Activated CD4-positive, CD25-positive, alpha-beta regulatory T cell treated with anti-CD3 and anti-CD28 coated beads, Interleukin-2, amount 50 U/mL, for 16 hours (primary cell): ENCODE measurements at regions not wholly inside any gene's neighbourhood (a gene's known extent, or its start where the extent isn't known, plus 50 kb on each side); places are given as distances from the start of the nearest gene placed in this dataset.
"Not testable (repeated sequence)": the region's sequence is repeated elsewhere in the genome, so short reads cannot be mapped to it uniquely, and the experiment has no call there.

Experiments
- DNase-seq: peaks from one replicate; pipeline ENCODE4 v3.0.0-alpha.2; 2020; ENCODE audit warnings: low read depth, low spot score

DNA sequence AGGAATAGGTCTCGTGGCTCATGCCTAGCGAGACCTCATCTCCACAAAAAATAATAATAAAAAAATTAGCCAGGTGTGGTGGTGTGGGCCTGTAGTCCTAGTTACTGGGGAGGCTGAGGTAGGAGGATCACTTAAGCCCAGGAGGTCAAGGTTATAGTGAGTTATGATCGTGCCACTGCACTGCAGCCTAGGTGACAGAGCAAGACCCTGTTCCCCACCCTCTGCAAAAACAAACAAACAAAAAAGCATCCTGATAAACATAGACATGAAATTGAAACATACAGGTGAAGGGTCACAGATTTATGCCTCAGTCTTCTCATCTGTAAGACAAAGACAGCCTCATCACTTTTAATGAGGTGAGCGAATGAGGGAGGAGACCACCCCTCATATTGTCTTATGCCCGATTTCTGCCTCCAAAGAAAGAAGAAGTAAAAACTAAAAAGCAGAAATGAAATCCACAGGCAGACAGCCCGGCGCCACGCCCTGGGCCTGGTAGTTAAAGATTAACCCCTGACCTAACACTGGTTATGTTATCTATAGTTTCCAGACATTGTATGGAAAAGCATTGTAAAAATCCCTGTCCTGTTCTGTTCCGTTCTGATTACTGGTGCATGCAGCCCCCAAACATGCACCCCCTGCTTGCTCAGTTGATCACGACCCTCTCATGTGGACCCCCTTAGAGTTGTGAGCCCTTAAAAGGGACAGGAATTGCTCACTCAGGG is 138.5 kb downstream of the OR2B2 start:
- not testable (repeated sequence) for DNase-seq

DNA sequence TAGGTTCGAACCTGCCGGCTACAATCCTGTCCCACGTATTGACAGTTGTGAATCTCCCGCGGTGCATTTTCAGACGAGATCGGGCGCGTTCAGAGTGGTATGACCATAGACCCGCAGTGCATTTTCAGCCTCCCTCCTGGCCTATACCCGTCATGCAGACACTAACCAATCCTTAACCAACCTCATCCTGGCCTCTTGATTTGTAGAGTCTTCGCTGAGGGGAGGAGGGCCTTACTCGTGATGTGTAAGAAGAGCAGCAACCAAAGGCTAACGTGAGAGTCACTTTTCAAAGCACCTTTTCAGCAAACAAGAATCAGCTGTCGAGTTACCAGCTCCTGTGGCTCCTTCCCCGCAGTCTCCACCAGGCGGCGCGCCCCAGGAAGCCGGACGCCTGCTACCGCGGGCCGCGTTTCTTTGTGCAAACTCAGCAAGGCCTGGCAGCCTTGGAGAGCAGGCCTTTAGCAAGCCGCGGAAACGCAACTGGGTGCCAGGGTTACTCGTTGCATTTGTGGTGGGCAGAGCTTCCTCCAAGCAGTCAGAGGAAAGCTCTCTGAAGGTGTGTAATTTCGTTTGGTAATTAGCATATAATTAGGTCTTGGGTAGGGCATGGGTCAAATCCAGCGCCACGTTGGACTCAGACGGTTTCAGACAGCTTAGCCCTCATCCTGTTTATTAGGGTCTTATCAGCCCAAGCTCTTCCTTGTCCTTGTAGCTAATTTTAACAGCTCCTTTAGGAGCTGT is 139.8 kb downstream of the OR2B2 start:
- peak; percentile 71 for DNase-seq

DNA sequence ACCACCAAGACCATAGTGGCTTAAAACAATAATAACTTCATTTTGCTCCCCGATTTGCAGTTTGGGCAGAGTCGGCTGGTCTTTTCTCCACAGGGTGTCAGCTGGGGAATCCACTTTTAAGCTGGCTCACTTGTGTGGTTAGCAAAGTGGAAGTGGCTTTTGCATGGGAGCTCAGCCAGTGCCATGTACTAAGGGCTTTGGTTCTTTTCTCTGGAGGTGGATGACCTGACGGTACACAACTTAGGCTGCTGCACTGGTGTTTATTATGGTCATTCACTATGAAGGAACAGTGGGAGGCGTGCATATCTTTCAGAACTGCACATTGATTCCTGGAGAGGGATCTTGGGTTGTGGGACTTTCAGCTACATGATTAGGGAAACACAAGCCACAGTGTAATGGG is 141.0 kb downstream of the OR2B2 start:
- no peak for DNase-seq

DNA sequence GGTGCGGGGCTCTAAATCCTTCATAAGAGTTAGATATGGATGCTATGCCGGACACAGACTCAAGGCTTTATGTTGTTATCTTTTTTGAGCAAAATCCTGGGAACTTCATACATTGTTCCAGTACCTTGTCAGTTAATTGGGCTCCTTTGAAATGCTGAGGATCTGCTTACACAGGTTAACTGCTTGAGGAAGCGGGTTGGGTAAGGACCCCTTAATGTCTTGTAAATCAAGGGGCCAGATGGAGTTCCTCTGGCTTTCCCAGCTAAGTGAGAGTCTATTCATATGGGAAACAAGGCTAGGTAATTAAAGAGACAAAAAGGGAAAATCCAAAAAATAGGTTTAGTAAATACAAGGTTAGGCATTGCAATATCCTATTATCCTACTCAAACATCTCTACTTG is 141.5 kb downstream of the OR2B2 start:
- no peak for DNase-seq

DNA sequence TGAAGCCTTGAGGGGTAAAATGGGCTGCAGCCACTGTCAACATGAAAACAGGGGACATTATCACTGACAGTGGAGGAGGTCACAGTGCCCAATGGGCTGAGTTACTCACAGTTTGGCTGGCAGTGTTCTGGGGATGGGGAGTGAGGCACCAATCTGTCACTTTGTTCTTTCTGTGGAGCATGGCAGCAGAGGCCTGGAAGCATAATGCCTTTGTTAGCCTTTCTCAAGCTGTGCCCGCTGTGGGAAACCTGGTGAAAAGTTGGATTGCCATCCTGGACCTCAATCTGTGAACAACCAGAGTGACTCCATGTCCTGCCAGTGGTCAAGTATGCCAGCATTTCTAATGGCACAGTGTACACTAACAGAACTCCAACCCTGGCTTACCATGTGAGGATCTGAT is 143.6 kb downstream of the OR2B2 start:
- no peak for DNase-seq

DNA sequence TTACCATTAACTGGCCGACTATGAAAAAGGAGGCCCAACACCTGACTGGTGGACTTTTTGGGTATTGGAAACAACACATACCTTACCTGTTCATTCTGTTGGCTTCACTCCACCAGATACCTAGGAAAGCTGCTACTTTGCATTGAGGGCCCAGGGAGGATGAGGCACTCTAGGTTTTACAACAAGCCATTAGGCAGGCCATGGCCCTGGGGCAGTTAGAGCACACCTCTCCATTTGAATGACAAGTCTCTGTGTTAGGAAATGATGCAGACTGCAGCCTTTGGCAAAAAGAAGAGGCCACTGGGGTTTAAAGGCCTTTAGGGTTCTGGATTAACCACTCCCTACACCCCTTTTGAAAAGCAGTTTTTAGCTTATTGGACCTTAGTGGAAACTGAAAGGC is 144.3 kb downstream of the OR2B2 start:
- no peak for DNase-seq

DNA sequence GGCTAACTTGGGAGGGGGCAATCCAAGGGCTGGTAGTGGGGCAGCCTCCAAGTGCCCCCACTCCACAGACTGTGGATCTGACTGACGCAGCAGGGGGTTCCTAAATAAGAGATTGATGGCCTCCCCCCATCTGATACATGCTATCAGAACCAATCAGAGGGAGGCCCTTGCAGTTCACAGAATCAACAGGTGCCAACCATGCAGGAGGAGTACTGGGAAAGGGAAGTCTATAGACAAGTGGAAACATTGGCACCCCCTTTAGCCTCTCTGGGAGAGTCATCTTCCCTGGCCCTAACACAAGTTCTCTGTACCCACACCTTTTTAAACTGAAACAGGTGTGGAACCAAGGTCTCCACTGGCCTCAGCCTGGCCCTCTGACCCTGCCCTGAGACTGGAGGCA is 145.8 kb downstream of the OR2B2 start:
- DNase-seq = no peak

DNA sequence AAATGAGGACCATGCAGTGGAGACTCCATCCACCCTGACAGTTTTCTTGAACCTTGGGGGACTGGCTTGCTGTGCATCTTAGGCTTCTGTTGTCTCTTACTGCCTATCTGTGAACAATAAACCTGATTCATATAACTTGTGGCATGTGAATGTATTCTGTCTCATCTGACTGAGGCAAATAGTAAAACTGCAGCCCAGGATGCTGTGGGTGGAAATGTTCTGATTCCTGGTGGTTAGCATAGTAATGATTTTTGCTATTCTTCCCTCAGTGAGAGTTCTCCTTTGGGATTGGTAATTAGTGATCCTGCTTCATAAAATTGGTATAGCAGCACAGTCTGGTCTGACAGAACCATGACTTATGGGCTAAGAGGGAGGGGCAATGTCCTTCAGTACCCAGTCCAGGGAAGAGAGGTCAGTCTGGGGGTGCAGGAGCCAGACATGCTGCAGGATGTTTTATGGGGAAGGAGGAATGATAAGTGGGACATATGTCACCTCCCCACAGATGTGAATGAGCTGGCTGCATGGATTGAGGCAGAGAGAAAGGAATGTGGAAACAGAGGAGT is 147.1 kb downstream of the OR2B2 start:
- DNase-seq = no peak

DNA sequence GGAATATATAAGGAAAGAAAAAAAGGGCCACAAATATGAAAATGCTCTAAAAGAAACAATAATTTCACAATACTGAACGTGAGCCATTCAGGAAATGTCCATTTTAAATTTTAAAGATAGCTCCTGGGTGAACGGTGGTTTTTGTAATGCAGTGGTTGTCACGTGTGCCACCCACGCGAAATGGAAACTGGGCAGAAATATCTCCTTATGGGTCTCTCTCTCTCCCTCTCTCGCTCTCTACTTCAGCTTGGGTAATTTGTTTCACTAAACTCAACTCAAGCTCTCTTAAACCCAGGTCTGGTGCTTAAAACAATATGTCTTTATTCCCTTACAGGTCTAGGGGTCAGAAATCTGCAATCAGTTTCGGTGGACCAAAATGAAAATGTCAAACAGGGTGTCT is 150.8 kb downstream of the OR2B2 start:
- DNase-seq = no peak

DNA sequence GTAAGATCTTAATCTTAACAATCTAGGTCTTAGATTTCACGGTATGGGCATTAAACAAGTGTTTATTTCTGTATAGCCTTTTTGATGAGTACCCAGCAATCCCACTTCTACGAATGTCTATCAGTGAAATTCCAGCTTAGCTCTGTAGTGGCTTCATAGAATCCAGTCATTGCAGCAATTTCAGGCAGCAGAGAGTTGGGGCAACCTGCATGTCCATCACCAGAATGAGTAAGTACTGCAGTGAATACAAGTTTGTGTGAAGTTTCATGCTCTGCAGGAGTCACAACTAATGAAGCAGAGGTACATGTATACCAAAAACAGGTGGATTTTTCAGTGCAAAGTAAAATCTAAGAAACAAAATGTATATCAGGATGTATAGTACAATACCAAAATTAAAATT is 151.7 kb downstream of the OR2B2 start:
- DNase-seq = no peak

DNA sequence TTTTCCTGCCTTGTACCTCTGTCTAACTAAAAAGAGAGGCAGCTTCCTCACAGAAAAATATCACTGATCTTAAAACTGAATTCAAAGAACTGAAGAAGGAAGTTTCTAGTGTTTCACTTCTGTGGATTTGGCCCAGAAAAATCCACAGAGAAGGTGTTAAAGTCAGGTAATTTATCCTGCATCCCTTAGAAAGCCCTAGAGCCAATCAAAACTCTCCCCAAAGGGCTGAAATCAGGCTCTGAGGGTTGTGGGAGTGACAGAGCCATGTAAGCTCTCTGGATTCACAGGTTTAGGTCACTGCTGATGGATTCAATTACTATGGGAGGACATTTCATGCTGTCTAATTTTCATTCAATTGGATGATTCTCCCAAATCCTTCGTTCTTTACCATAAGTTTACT is 152.3 kb downstream of the OR2B2 start:
- no peak for DNase-seq

DNA sequence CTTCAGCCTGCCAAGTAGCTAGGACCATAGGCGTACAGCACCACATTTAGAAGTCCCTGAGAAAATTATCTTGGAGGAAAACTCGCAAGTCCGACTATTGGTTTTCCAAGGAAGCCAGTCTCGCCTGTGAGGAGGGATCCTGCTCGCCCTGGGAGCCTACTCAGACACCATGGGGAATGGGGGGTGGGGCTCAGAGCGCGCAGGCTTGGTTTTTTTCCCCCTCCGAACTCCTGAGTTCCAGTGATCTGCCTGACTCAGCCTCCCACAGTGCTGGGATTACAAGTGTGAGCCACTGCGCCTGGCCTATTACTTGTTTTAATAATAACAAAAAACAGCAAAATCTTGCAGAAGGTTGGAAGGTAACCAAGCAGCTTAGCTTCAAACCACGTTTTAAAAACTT is 153.7 kb downstream of the OR2B2 start:
- no peak for DNase-seq

DNA sequence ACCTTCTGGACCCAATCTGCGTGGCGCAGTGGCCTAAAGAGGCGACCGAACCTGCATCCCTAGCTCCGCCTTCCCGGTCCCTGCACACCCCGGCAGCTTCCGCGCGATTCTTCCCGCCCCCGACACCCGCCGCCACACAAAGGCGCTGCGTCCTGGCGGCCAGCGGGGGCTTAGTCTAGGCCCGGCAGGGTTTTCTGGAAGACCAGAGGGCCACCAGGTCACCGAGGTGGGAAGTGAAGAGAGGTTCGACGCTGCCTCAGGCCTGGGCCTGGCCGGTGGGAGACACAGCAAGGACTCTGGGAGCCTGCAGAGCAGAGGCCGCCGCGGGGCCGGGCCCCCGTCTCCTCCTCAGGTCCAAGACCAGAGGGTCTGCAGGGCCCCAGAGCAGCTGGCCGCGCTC is 154.9 kb downstream of the OR2B2 start:
- DNase-seq = peak; percentile 20

DNA sequence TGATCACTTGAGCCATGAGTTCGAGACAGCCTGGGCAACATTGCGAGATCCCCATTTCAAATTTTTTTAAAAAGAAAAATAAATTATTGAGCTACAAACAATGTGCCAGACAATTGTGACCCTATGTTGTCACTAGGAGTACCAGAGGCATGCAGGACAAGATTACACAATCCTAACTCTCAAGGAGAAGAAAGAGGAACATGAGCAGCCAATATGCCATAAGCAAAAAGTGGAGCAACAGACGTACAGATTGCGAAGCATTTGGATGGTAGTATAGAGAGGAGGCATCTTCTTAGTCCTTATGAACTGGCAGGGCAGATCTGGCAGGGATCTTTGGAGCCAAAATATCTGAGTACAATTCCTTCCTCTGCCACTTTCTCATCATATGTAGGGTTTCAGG is 156.4 kb downstream of the OR2B2 start:
- DNase-seq = no peak

DNA sequence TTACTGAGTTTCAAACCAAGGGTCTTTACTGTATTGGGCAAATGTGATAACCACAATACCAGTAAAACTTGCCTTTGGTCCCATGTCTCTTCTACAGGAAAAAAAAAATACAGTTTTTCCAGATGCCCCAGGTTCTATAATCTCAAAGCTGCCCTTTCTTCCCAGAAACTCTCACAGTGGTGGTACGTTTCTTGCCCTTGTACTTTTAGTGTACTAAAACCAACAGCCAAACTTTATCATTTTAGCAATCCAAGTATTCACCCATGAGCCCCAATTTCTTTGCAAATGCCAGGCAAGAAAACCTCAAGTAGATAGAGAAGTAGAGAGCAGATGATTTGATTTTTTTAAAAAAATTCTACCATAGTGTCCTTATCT is 157.8 kb downstream of the OR2B2 start:
- no peak for DNase-seq

DNA sequence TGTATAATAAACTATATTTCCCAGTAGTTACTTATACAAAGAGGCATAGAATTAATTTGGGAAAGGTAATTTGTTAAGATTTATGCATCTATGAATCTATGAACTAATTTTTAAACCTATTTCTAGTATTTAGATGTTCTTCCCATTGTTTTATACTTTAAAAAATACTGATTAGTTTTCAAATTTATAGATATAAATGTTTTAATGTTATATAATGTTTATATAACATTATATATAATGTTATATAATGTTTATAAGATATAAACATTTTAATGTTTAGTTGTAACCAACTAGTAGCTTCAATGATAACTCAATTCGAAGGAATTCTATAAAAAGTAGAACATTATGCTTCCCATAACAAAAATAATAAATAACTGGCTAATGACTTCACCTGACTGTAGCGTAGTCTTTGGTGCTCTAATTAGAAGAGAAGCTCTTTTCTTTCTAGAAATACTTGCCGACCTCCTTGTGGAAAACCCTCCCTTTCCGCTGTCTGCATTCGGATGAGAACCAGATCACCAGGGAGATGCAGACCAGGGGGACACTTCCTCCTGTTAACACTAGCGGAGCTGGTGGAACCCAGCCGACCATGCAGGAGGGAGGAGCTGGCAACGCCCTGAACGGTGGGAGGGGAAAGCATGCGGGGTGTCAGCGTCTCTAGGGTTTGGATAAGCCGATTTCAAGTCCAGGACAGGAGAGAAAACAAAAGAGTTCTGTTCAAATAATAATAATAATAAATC is 158.4 kb downstream of the OR2B2 start:
- DNase-seq = peak; percentile 42

DNA sequence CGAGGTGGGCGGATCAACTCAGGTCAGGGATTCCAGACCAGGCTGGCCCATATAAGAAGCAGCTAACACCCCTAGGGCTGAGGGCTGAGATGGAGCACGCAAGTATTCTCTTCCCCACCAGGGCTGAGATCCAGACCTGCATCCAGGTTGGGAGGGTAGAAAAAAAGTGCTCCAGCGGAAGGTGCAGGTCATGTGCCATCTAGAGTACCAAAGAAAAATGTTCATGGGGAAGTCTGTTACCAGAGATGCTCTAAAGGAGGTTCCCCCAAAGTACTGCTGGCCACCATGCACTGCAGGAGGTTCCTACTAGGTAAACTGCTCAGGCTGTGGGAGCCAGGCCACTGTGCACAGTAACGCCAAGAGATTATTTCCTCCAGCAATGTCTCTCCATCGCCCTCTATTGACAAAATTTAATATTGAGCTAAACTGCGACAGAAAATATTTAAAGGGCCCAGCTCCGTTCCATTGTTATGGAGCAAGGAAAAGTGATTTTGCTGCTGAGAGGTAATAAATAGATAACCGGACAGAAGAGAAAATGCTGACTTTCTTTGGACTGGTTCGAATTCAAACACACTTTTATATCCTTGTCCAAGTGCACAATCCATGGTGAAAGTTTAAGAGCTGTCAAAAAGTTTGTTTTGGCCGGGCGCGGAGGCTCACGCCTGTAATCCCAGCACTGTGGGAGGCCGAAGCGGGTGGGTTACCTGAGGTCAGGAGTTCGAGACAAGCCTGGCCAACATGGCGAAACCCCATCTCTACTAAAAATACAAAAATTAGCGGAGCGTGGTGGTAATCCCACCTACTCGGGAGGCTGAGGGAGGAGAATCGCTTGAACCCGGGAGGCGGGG is 159.9 kb downstream of the OR2B2 start:
- DNase-seq = peak; percentile 12

DNA sequence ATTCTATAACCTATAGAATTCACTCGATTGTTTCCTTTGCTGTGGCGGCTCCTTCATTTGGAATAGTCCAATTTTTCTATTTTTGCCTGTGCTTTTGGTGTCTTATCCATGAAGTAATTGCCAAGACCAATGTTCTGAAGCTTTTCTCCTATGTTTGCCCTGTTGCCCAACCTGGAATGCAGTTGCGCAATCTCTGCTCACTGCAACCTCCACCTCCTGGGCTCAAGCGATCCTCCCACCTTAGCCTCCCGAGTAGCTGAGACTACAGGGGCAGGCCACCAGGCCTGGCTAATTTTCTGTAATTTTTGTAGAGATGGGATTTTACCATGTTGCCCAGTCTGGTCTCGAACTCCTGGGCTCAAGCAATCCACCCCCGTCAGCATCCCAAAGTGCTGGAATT is 163.5 kb downstream of the OR2B2 start:
- no peak for DNase-seq

DNA sequence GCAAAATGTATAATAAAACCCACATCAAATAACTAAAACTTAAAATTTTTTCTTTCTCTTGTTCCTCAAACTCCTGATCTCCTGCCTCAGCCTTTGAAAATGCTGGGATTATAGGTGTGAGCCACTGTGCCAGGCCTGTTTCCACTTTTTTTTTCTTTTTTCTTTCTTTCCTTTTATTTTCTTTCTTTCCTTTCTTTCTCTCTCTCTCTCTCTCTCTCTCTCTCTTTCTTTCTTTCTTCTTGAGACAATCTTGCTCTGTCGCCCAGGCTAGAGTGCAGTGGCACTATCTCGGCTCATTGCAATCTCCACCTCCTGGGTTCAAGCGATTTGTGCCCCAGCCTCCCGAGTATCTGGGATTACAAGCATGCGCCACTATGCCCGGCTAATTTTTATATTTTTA is 164.6 kb downstream of the OR2B2 start:
- DNase-seq = no peak

DNA sequence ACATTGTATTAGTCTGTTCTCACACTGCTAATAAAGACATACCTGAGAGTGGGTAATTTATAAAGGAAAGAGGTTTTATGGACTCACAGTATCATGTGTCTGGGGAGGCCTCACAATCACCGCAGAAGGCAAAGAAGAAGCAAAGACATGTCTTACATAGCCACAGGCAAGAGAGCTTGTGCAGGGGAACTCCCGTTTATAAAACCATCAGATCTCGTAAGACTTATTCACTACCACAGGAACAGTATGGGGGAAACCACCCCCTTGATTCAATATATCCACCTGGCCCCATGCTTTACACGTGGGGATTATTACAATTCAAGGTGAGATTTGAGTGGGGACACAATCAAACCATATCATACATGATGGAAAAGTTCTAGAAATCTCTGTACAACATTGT is 165.3 kb downstream of the OR2B2 start:
- not testable (repeated sequence) for DNase-seq

DNA sequence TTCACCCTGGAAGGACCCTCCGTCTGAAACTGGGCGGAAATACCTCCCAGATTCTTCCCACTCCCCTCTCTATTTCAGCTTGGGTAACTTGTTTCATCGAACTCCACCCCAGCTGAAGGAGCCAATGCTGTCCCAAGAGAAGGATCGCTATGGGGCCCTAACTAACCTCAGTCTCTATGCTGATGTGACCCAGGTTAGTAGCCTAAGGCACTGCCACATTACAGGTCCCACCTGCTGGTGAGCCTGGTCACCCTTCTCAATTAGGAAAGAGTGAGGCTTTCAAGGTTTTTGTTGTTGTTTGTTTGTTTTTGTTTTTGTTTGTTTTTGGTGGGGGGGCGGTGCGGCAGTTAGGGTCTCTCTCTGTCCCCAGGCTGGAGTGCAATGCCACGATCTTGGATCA is 168.4 kb downstream of the OR2B2 start:
- no peak for DNase-seq
